ENCODE measurements at regions not wholly inside any gene's neighbourhood (a gene's known extent, or its start where the extent isn't known, plus 50 kb on each side); places are given as distances from the start of the nearest gene placed in this dataset.

GRCh38 chr9:117485176-117485575 lies 70.3 kb upstream of the ASTN2 start:
- no peak for DNase-seq

DNA sequence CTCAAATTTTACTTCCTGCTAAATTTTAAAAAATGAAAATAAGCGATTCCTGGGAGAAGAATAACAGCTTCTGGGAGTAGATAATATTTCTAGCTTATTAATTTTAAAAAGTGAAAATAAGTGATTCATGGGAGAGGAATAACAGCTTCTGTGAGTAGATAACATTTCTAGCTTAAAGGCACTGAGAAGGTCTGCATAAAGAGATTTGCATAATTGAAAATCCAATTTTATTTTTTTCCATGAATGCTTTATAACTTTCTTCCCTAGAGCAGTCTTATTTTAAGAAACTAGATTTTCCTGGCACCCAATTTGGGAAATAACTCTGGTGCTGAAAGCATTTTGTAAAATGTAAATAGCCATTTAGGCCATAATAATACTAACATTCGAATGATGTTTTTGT lies 65.9 kb upstream of the ASTN2 start:
- no peak for DNase-seq

GRCh38 chr9:117480253-117480652 lies 65.4 kb upstream of the ASTN2 start:
- DNase-seq: no peak

- no peak for DNase-seq
Measured at GRCh38 chr9:117473293-117473692, 58.4 kb upstream of the ASTN2 start.

DNA sequence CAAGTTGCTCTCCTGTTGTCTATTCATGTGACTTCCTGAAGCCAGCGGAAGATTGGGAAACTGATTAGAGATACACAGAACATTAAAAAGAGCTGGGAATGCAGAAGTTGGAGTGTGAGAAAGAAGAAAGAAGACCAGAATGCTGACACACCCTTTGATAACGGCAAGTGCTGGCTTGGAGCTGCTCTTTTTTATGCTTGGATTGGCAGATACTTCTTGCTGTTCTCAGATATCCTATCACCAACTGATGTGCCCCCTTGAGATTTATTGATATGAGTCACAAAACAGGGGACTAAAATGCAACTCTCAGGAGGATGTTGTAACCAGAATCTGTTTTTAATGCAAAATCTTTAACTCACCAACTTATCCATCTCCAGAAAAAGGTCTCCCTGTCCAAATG lies 56.0 kb upstream of the ASTN2 start:
- DNase-seq: no peak

DNA sequence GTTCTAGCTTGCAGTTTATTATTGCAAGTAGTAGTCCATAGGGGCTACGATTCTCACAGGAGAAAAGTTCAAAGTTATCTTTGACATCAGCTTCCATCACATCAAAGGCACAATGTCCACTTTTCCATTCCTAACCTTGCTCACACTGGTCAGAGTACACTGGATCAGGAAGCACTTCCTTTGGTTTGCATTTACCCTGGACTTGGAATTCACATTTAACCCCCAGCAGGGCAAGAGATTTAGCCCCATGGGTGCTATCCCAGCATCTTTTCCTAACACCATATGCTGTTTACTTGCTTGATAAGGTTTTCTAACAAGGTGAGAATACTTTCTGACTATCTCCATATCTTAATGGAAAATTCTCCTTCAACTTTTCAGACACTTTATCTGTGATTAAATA lies 55.6 kb upstream of the ASTN2 start:
- no peak for DNase-seq

- DNase-seq: no peak
Measured at GRCh38 chr9:117466111-117466510, 51.3 kb upstream of the ASTN2 start.

- no peak for DNase-seq
Measured at GRCh38 chr9:117465706-117466105, 50.8 kb upstream of the ASTN2 start.

- DNase-seq: no peak
Measured at GRCh38 chr9:117464941-117465616, 50.2 kb upstream of the ASTN2 start.
